ENCODE measurements at regions not wholly inside any gene's neighbourhood (a gene's known extent, or its start where the extent isn't known, plus 50 kb on each side); places are given as distances from the start of the nearest gene placed in this dataset.
"Not testable (repeated sequence)": the region's sequence is repeated elsewhere in the genome, so short reads cannot be mapped to it uniquely, and the experiment has no call there.

DNA sequence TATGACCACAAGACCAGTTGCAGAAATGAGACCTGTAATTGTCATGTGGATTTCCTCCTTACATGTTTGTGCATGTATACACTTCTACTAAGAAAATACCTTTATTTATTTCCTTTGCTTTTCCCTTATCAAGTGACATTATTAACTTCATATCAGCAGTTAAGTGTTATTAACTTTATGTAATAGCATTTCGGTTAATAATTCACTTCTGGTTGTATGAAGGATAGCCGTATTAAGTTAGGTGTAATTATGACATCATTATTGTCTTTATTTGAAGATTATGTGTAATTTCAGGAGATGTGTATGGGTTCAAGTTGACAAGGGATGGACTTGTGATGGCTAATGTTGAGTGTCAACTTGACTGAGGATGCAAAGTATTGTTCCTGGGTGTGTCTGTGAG, 881.2 kb upstream of the ATXN8OS start:
- H3K4me1 ChIP-seq (ENCODE audit: control insufficient read depth, low read length), result no peaks in the 10 kb centered on the region
- H4K20me1 ChIP-seq (ENCODE audit: control insufficient read depth, insufficient read depth, low read depth, low read length), result no peaks in the 10 kb centered on the region
- TF ChIP-seq CTCF (IDR thresholded peaks at IDR 0.05; ENCODE audit: low read depth, low read length, poor library complexity, severe bottlenecking), result no peak
- no peak for TF ChIP-seq EZH2phosphoT487 (IDR thresholded peaks at IDR 0.05; ENCODE audit: borderline replicate concordance, low read length)
- H3F3A ChIP-seq (ENCODE audit: control insufficient read depth, insufficient read depth), result no peaks in the 10 kb centered on the region
- H3K9me2 ChIP-seq (replicated peaks; ENCODE audit: control insufficient read depth, low read length), result no peaks in the 10 kb centered on the region
- H3K4me3 ChIP-seq (ENCODE audit: low read length), result no peak overlapping the region
- H3K27ac ChIP-seq (ENCODE audit: low read depth, low read length), result no peak overlapping the region
- no peaks in the 10 kb centered on the region for H3K27me3 ChIP-seq (ENCODE audit: control insufficient read depth, low read length)
- H3K9me3 ChIP-seq (ENCODE audit: control insufficient read depth, insufficient read depth, low read length), result no peaks in the 10 kb centered on the region
- H3K4me2 ChIP-seq (ENCODE audit: low read length), result no peak overlapping the region
- H3K79me2 ChIP-seq (ENCODE audit: control insufficient read depth, low read length), result no peaks in the 10 kb centered on the region
- no peaks in the 10 kb centered on the region for H3K36me3 ChIP-seq (ENCODE audit: control insufficient read depth, low read length)

DNA sequence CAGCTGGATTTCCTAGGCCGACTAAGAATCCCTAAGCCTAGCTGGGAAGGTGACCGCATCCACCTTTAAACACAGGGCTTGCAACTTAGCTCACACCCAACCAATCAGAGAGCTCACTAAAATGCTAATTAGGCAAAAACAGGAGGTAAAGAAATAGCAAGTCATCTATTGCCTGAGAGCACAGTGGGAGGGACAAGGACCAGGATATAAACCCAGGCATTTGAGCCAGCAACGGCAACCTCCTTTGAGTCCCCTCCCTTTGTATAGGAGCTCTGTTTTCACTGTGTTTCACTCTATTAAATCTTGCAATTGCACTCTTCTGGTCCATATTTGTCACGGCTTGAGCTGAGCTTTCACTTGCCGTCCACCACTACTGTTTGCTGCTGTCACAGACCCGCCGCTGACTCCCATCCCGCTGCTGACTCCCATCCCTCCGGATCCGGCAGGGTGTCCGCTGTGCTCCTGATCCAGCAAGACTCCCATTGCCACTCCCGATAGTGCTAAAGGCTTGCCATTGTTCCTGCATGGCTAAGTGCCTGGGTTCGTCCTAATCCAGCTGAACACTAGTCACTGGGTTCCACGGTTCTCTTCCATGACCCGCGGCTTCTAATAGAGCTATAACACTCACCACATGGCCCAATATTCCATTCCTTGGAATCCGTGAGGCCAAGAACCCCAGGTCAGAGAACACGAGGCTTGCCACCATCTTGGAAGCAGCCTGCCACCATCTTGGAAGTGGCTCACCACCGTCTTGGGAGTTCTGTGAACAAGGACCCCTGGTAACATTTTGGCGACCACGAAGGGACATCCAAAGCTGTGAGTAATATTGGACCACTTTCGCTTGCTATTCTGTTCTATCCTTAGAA, 885.8 kb upstream of the ATXN8OS start:
- not testable (repeated sequence) for H3K79me2 ChIP-seq (ENCODE audit: control insufficient read depth, low read length); H3K4me1 ChIP-seq (ENCODE audit: control insufficient read depth, low read length); H3K27ac ChIP-seq (ENCODE audit: low read depth, low read length); H3K4me3 ChIP-seq (ENCODE audit: low read length); H3K9me3 ChIP-seq (ENCODE audit: control insufficient read depth, insufficient read depth, low read length); H3K9me2 ChIP-seq (replicated peaks; ENCODE audit: control insufficient read depth, low read length); H3K4me2 ChIP-seq (ENCODE audit: low read length); H3K36me3 ChIP-seq (ENCODE audit: control insufficient read depth, low read length); H4K20me1 ChIP-seq (ENCODE audit: control insufficient read depth, insufficient read depth, low read depth, low read length); H3F3A ChIP-seq (ENCODE audit: control insufficient read depth, insufficient read depth); H3K27me3 ChIP-seq (ENCODE audit: control insufficient read depth, low read length)

DNA sequence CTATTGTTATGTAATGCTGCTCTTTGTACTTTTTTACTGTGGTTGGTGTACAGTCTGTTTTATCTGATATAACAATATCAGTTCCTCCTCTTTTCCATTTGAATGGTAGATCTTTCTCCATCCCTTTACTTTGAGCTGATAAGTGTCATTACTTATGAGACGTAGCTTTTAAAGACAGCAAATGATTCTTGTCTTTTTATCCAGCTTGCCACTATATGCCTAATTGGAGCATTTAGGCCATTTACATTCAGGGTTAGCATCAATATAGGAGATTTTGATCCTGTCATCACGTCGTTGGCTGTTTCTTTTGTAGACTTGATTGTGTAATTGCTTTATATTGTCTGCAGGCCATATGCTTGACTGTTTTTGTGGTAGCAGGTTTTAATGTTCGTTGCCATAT, 894.2 kb upstream of the ATXN8OS start:
- Histone ChIP-seq H3K27ac (ENCODE audit: low read depth, low read length) (no peak overlapping the region), H3K4me3 (ENCODE audit: low read length) (no peak overlapping the region), H3K36me3 (ENCODE audit: control insufficient read depth, low read length) (no peaks in the 10 kb centered on the region), H3K79me2 (ENCODE audit: control insufficient read depth, low read length) (no peaks in the 10 kb centered on the region), H3K9me2 (replicated peaks; ENCODE audit: control insufficient read depth, low read length) (no peaks in the 10 kb centered on the region), H3K9me3 (ENCODE audit: control insufficient read depth, insufficient read depth, low read length) (no peaks in the 10 kb centered on the region), H3F3A (ENCODE audit: control insufficient read depth, insufficient read depth) (no peaks in the 10 kb centered on the region), H3K4me1 (ENCODE audit: control insufficient read depth, low read length) (no peaks in the 10 kb centered on the region), H4K20me1 (ENCODE audit: control insufficient read depth, insufficient read depth, low read depth, low read length) (no peaks in the 10 kb centered on the region), H3K4me2 (ENCODE audit: low read length) (no peak overlapping the region), H3K27me3 (ENCODE audit: control insufficient read depth, low read length) (no peaks in the 10 kb centered on the region)
- TF ChIP-seq EZH2phosphoT487 (IDR thresholded peaks at IDR 0.05; ENCODE audit: borderline replicate concordance, low read length) (no peak), CTCF (IDR thresholded peaks at IDR 0.05; ENCODE audit: low read depth, low read length, poor library complexity, severe bottlenecking) (no peak)

GRCh38 chr13:69204620-69205019, 903.0 kb upstream of the ATXN8OS start:
- Histone ChIP-seq H3K79me2 (ENCODE audit: control insufficient read depth, low read length) (no peaks in the 10 kb centered on the region), H3K4me3 (ENCODE audit: low read length) (no peak overlapping the region), H3K27ac (ENCODE audit: low read depth, low read length) (no peak overlapping the region), H3K27me3 (ENCODE audit: control insufficient read depth, low read length) (no peaks in the 10 kb centered on the region), H3K36me3 (ENCODE audit: control insufficient read depth, low read length) (no peaks in the 10 kb centered on the region), H4K20me1 (ENCODE audit: control insufficient read depth, insufficient read depth, low read depth, low read length) (no peaks in the 10 kb centered on the region), H3K9me2 (replicated peaks; ENCODE audit: control insufficient read depth, low read length) (no peaks in the 10 kb centered on the region), H3K9me3 (ENCODE audit: control insufficient read depth, insufficient read depth, low read length) (no peaks in the 10 kb centered on the region), H3F3A (ENCODE audit: control insufficient read depth, insufficient read depth) (no peaks in the 10 kb centered on the region), H3K4me2 (ENCODE audit: low read length) (no peak overlapping the region), H3K4me1 (ENCODE audit: control insufficient read depth, low read length) (no peaks in the 10 kb centered on the region)
- no peak for TF ChIP-seq EZH2phosphoT487 (IDR thresholded peaks at IDR 0.05; ENCODE audit: borderline replicate concordance, low read length)
- TF ChIP-seq CTCF (IDR thresholded peaks at IDR 0.05; ENCODE audit: low read depth, low read length, poor library complexity, severe bottlenecking), result no peak

Measured in DOHH2 (cell line).